Islet of Langerhans (tissue), 1 donor: ENCODE measurements at regions not wholly inside any gene's neighbourhood (a gene's known extent, or its start where the extent isn't known, plus 50 kb on each side); places are given as distances from the start of the nearest gene placed in this dataset.

Source experiments
- FAIRE-seq: peaks from one replicate; lab custom pipeline; 2011; peaks lifted over from hg19 to GRCh38; lab: Jason Lieb, UNC

DNA sequence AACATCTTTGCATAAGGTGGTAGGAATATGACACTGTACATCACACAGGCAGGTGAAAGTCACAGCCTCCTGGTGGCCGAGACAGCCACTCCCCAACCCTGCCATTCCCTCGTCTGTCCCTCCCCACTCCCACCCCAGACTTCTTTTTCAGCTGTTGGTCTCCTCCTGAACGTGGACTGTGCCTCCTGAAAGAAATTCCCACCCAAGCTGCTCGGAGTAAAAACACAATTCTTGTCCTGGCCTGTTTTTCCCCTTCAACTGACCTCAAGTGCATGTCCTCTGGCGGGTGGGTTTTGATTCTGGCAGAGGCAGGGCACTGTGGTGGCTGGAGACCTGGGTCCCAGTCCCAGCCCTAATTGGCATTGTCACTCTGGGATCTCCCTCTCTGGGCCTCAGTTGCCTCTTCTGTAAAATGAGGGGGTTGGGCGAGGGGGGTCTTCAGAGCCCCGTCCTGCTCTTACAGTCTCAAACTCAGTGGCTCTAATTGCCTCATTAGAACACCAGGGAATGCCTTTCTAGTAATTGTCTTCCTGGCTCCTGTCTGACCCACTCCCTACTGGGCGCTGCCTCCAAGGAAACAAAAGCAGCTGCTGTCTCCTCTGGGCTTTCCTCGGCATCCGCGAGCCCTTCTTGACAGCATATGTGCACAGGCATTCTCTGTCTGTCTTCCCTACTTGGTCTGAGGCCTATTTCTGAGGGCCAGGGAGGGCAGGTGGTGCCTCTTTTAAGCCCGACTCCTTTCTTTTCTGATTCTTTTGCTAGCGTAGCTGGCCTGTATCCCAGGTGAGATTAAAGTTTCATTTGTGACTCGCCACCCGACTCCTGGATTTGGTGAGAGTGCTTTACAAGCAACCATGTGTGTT lies 186.6 kb upstream of the RMST start:
- FAIRE-seq, result no peak

GRCh38 chr12:97276661-97277429 lies 185.8 kb upstream of the RMST start:
- no peak for FAIRE-seq

- no peak for FAIRE-seq
These were observed 179.3 kb upstream of the RMST start for GRCh38 chr12:97283297-97283696.

GRCh38 chr12:97288531-97288930 lies 174.1 kb upstream of the RMST start:
- FAIRE-seq, result no peak

DNA sequence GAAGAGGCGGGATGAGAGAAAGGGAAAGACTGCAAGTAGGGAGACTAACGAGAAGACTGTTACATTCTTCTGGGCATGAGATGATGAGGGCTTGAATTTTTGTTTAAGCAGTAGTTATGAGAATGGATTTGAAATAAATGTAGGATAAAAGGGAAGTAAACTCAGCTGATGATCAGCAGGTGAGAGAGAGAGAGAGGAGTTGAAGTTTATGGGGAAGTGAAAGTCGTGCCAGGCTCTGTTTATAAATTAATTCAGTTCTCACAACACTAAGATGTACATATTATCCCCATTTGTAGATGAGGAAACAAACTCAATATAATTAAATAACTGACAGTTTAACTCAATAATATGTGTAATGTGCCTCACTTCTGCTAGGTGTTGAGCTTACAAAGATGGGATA lies 170.0 kb upstream of the RMST start:
- FAIRE-seq, result no peak

DNA sequence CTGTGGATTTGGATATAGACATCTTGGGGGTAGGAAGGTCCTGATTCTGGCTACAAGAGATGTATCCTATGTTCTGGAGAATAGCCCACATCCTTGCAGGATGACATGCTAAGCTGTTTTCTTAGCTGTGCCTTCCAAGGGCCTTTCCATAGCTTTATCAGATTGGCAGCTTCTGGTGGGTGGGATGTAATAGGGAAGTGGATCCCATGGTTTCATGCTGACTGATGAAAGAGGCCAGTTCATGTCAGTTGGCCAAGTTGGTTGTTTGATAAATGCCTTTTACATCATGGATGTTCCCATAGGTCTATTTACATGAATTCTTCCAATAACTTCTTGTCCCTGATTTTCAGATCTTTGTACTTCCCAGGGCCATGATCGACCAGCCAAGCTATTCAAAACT lies 169.1 kb upstream of the RMST start:
- no peak for FAIRE-seq

GRCh38 chr12:97299847-97300246 lies 162.8 kb upstream of the RMST start:
- FAIRE-seq, result no peak

DNA sequence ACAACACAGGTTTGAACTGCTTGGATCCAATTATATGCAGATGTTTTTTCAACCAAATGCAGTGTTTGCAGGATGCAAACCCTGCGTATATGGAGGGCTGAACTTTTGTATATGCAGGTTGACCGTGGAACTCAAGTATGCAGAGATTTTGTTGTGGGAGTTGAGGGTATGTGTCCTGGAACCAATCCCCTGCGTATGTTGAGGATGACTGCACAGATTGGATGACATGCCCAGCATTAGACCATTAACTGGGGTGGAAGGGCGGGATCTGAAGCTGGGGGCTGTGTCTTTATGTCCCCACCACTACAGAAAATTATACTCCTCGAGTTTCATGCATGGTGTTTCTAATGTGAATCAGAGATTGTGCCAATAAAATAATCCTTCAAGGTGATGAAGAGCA lies 162.2 kb upstream of the RMST start:
- FAIRE-seq, result no peak

- FAIRE-seq, result no peak
These were observed 161.7 kb upstream of the RMST start for GRCh38 chr12:97300891-97301290.

DNA sequence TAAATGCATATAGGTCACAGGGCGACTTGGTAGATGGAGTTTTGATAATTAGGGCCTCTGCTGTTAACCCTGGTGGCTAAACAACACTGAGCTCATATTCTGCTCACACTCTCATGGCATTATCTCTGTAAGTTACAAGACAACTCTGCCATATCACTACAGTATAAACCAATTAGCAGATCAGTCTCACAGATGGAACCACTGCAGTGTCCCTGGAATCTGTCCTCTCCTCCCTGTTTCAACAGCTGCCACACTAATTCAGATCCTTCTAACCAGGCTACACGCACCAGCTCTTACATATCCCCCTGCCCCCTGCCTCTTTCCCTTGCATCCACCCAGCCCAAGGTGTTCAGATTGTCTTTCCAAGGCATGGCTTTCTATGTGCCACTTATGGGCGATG lies 161.0 kb upstream of the RMST start:
- no peak for FAIRE-seq

- FAIRE-seq, result no peak
These were observed 157.0 kb upstream of the RMST start for GRCh38 chr12:97305651-97306050.

- no peak for FAIRE-seq
These were observed 156.5 kb upstream of the RMST start for GRCh38 chr12:97306147-97306546.

- FAIRE-seq, result peak; percentile 97
These were observed 153.9 kb upstream of the RMST start for GRCh38 chr12:97308576-97309198.

DNA sequence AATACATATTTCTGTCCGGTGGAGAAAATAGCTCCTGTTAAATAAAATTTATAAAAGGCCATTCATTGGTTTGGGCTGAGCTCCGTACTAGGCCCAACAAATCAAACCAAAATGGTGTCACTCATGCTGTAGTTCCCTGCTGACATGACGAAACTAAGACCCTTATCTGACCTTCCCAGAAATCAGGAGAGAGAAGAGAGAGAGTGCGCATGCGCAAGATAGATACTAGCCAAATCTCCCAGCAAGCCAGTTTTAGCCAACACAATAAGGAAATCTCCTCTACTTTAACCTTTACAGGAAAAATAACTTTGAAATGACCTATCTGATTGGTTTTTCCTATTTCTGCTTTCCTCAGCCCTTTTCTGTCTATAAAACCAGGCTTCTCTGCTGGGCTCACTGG lies 152.7 kb upstream of the RMST start:
- FAIRE-seq, result no peak

DNA sequence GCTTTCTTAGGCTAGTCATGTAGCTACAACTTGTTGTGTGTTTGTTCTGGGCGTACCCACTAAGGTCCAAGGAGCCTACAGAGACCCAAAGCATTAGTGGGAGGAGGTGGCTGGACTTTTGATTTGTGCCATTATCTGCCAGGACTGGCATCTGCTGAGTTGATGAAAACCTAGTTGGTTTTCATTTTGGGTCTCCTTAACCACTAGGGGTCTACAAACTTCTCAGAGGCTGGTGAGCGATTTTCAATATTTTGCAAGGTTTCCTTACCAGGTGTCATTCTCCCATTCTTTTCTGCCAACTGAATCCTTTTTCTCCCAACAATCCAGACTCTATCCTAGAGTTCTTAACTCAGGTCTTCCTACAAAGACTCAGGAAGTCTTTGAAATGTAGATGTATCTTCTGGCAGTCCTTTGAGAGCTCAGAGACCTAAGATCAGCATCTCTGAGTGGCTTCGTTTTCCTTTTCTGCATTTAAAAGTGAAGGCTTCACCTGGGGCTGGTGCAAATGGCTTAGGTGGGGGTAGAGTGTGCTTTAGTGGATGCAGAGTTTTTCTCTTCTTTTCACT lies 150.0 kb upstream of the RMST start:
- no peak for FAIRE-seq

- FAIRE-seq, result no peak
These were observed 149.0 kb upstream of the RMST start for GRCh38 chr12:97313471-97314190.

DNA sequence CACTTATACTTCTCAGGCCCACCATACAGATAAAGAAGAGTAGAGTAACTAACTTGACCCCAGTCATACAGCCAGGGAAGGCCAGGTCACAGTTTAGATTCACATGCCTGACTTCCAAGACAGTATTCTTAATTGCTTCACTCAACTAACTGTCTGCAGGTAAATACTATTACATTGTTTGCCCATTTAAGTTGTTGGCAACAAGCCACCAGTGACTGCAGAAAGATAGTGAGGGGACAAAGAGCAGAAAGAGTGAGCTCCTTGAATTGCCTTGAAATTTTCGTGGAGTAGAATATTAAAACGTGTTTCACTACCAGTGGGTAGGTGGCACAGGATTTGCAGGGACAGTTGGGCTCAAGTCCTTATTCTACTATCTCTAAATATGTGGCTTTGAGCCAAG lies 146.3 kb upstream of the RMST start:
- FAIRE-seq, result no peak

- FAIRE-seq, result no peak
These were observed 141.0 kb upstream of the RMST start for GRCh38 chr12:97321621-97322020.

DNA sequence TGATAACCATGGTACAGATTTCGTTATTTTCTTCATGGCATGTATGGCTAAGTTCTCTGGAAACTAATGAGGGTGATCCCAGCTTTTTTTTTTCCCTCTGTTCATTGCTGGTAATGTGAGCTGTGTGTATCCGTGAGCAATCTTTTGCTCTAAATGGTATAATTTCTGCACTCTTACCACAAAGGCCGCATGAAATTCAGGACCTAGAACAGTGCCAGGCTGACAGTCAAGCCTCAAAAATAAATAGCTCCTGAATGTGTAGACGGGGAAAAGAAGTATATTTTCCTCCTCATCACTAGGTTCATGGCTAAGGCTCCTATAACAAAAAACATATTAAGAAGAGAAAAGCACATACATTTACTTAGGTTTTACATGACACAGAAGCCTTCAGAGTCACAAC lies 140.2 kb upstream of the RMST start:
- no peak for FAIRE-seq

- no peak for FAIRE-seq
These were observed 139.4 kb upstream of the RMST start for GRCh38 chr12:97323154-97323553.

DNA sequence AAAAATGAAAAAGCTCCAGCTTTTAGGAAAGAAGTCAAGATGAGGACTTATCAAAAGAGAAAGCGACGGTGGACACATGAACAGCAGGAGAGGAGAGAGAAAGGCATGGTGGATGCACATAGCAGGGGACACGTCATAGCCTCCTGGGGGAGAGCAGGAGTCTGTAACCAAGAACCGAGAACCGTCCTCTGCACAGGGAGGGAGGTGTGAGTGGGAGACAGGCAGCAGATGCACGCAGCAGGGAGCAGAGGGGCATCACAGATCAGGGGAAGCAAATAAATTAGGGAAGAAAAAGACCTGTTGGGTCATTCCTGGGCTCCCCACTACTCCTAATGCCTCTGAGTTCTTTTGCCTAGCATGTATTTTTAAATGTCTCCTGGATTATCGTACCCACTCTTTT lies 138.1 kb upstream of the RMST start:
- no peak for FAIRE-seq

DNA sequence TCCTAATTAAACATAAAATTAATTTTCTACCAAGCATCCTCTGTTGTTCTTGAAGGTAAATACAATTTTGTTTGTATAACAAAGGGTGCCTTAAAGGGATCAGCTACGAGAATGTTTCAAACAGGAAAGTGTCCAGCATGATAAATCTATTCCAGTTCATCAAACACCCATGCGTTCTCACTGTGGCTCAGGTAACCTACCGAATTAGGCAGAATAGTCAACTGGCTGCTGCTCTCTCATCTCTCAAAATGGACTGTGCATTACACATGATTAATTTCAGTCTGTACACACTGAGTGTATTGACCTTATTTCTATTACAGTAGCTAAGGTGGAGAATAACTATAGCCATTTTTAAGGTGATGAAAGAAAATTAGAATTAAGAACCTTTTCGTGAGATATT lies 127.5 kb upstream of the RMST start:
- peak; percentile 89 for FAIRE-seq
